Activated CD8-positive, alpha-beta T cell treated with anti-CD3 and anti-CD28 coated beads for 36 hours (primary cell): ENCODE measurements at regions not wholly inside any gene's neighbourhood (a gene's known extent, or its start where the extent isn't known, plus 50 kb on each side); places are given as distances from the start of the nearest gene placed in this dataset.

ENCODE experiments used
- ATAC-seq: fragments of 200-7000 bp; cut with Tn5 transposase; one replicate; pipeline ENCODE4 v1.10.0; 2021; ENCODE audit warnings: mild to moderate bottlenecking, moderate library complexity
- CTCF ChIA-PET: fragments of 350-600 bp; sonication (Branson Sonifier 250); formaldehyde crosslinking; loops from one replicate; lab custom pipeline; 2021; ENCODE audit warnings: antibody characterized with exemption; lab: Charles Lee
- POLR2A ChIA-PET: fragments of 350-600 bp; sonication (Branson Sonifier 250); formaldehyde crosslinking; loops from one replicate; lab custom pipeline; 2021; ENCODE audit warnings: antibody characterized with exemption; lab: Charles Lee
- DNase-seq: peaks from one replicate; pipeline ENCODE4 v3.0.0-alpha.2; 2020
- H3K27ac Mint-ChIP-seq: one replicate; pipeline ENCODE4 v1.8.0; 2021; ENCODE audit warnings: mild to moderate bottlenecking, mixed read lengths
- H3K27me3 Mint-ChIP-seq: one replicate; pipeline ENCODE4 v1.8.0; 2021; ENCODE audit warnings: mixed read lengths
- H3K36me3 Mint-ChIP-seq: one replicate; pipeline ENCODE4 v1.8.0; 2021; ENCODE audit warnings: low read depth, mixed read lengths
- H3K4me1 Mint-ChIP-seq: one replicate; pipeline ENCODE4 v1.8.0; 2021; ENCODE audit warnings: low read depth, mixed read lengths
- H3K4me3 Mint-ChIP-seq: one replicate; pipeline ENCODE4 v1.8.0; 2021; ENCODE audit warnings: mild to moderate bottlenecking, moderate library complexity, mixed read lengths
- H3K9me3 Mint-ChIP-seq: one replicate; pipeline ENCODE4 v1.8.0; 2021; ENCODE audit warnings: mixed read lengths
- CTCF ChIP-seq: fragments of 200-600 bp; IDR thresholded peaks from one replicate; pipeline ENCODE4 v1.8.0; 2022; ENCODE audit warnings: antibody characterized with exemption, mild to moderate bottlenecking
- intact Hi-C: fragments of 100-400 bp; cut with micrococcal nuclease; formaldehyde crosslinking; loops from one replicate; pipeline ENCODE4 v1.10.0; 2022

GRCh38 chr5:107118184-107119019 lies 552.3 kb downstream of the EFNA5 start:
- Mint-ChIP-seq H3K27me3 (no peaks in the 10 kb centered on the region), H3K27ac (no peak overlapping the region), H3K36me3 (no peaks in the 10 kb centered on the region), H3K4me3 (no peak overlapping the region), H3K9me3 (no peaks in the 10 kb centered on the region), H3K4me1 (no peaks in the 10 kb centered on the region)
- ChIA-PET POLR2A (no interaction called here), CTCF (no interaction called here)
- DNase-seq (no peak), ATAC-seq (no peak)
- TF ChIP-seq CTCF: no peak
- intact Hi-C loops: no loop called here

- Mint-ChIP-seq H3K36me3 (no peaks in the 10 kb centered on the region), H3K9me3 (peaks cover 4% of the 10 kb centered on the region), H3K4me1 (no peaks in the 10 kb centered on the region), H3K27ac (no peak overlapping the region), H3K4me3 (no peak overlapping the region), H3K27me3 (no peaks in the 10 kb centered on the region)
- ATAC-seq (no peak), DNase-seq (no peak)
- ChIA-PET CTCF (no interaction called here), POLR2A (no interaction called here)
- intact Hi-C loops: no loop called here
- no peak for TF ChIP-seq CTCF
Observed at GRCh38 chr5:107112216-107112615, 558.5 kb downstream of the EFNA5 start.

GRCh38 chr5:107104040-107104995 lies 566.4 kb downstream of the EFNA5 start:
- Mint-ChIP-seq H3K9me3 (no peaks in the 10 kb centered on the region), H3K4me3 (no peak overlapping the region), H3K27ac (no peak overlapping the region), H3K4me1 (no peaks in the 10 kb centered on the region), H3K36me3 (no peaks in the 10 kb centered on the region), H3K27me3 (no peaks in the 10 kb centered on the region)
- intact Hi-C loops: no loop called here
- ChIA-PET CTCF (interaction anchor here (0.6 kb wide), 1 partner anchor 69 kb away, joined by 3 read pairs; no protein-coding TSS in a partner anchor), POLR2A (no interaction called here)
- TF ChIP-seq CTCF: no peak
- ATAC-seq: no peak
- no peak for DNase-seq

GRCh38 chr5:107103522-107103921 lies 567.2 kb downstream of the EFNA5 start:
- Mint-ChIP-seq H3K4me1 (no peaks in the 10 kb centered on the region), H3K27me3 (no peaks in the 10 kb centered on the region), H3K36me3 (no peaks in the 10 kb centered on the region), H3K27ac (no peak overlapping the region), H3K4me3 (no peak overlapping the region), H3K9me3 (no peaks in the 10 kb centered on the region)
- CTCF ChIA-PET: no interaction called here
- no peak for DNase-seq
- POLR2A ChIA-PET: no interaction called here
- intact Hi-C loops: no loop called here
- no peak for TF ChIP-seq CTCF
- no peak for ATAC-seq
